Right atrium auricular region (tissue), 2 donors: ENCODE measurements at regions not wholly inside any gene's neighbourhood (a gene's known extent, or its start where the extent isn't known, plus 50 kb on each side); places are given as distances from the start of the nearest gene placed in this dataset.

Experiments
- DNase-seq: peaks from one replicate; pipeline ENCODE4 v3.0.0-alpha.2; 2019; ENCODE audit warnings: low spot score
- H3K27ac ChIP-seq, 2 donors: fragments of 200-600 bp; sonication (generic); 1 replicate in 1 of 2; 2 replicates in 1 of 2; pipeline ENCODE4 v1.5.1; 2016 to 2019
- H3K27me3 ChIP-seq, 2 donors: fragments of 200-600 bp; sonication (generic); one replicate each; pipeline versions ENCODE4 v1.5.1 to v1.6.0; 2017 to 2019
- H3K36me3 ChIP-seq: fragments of 200-600 bp; sonication (generic); one replicate; pipeline ENCODE4 v1.5.1; 2016
- H3K4me1 ChIP-seq, 2 donors: fragments of 200-600 bp; sonication (generic); one replicate each; pipeline versions ENCODE4 v1.5.1 to v1.6.0; 2017 to 2019
- H3K4me3 ChIP-seq, 2 donors: fragments of 200-600 bp; sonication (generic); 1 replicate in 1 of 2; 2 replicates in 1 of 2; pipeline ENCODE4 v1.5.1; 2017 to 2019; ENCODE audit warnings: mild to moderate bottlenecking in 1 of 2, moderate library complexity in 1 of 2
- H3K9me3 ChIP-seq, 2 donors: fragments of 200-600 bp; sonication (generic); one replicate each; pipeline ENCODE4 v1.5.1; 2019
- CTCF ChIP-seq, 2 donors: fragments of 200-600 bp; sonication (generic); IDR thresholded peaks; one replicate each; pipeline ENCODE4 v1.5.1; 2019; ENCODE audit warnings: antibody characterized with exemption in 2 of 2

- peaks cover 0 to 17% of the 10 kb centered on the region in 2 donors for H3K9me3 ChIP-seq
- H3K4me3 ChIP-seq: no peak overlapping the region
- H3K27me3 ChIP-seq: no peaks in the 10 kb centered on the region
- DNase-seq: no peak
- no peak overlapping the region for H3K27ac ChIP-seq
- TF ChIP-seq CTCF (IDR thresholded peaks at IDR 0.05): no peak
- H3K4me1 ChIP-seq: no peaks in the 10 kb centered on the region
- no peaks in the 10 kb centered on the region for H3K36me3 ChIP-seq
Measured at GRCh38 chr18:4870177-4870773, 326.8 kb downstream of the AKAIN1 start.

GRCh38 chr18:4869155-4869554, 327.9 kb downstream of the AKAIN1 start:
- no peaks in the 10 kb centered on the region for H3K27me3 ChIP-seq
- H3K4me3 ChIP-seq: no peak overlapping the region
- H3K4me1 ChIP-seq: no peaks in the 10 kb centered on the region
- TF ChIP-seq CTCF (IDR thresholded peaks at IDR 0.05): no peak
- no peak overlapping the region for H3K27ac ChIP-seq
- no peak for DNase-seq
- H3K36me3 ChIP-seq: no peaks in the 10 kb centered on the region
- peaks cover 0 to 16% of the 10 kb centered on the region in 2 donors for H3K9me3 ChIP-seq

GRCh38 chr18:4858379-4859127, 338.5 kb downstream of the AKAIN1 start:
- Histone ChIP-seq H3K9me3 (peaks cover 0 to 6% of the 10 kb centered on the region in 2 donors), H3K27me3 (no peaks in the 10 kb centered on the region), H3K27ac (no peak overlapping the region), H3K36me3 (no peaks in the 10 kb centered on the region), H3K4me1 (no peaks in the 10 kb centered on the region), H3K4me3 (no peak overlapping the region)
- no peak for DNase-seq
- TF ChIP-seq CTCF (IDR thresholded peaks at IDR 0.05): no peak

GRCh38 chr18:4854671-4855070, 342.4 kb downstream of the AKAIN1 start:
- H3K4me3 ChIP-seq: no peak overlapping the region

GRCh38 chr18:4851301-4851976, 345.6 kb downstream of the AKAIN1 start:
- no peaks in the 10 kb centered on the region for H3K27me3 ChIP-seq
- no peak for DNase-seq
- H3K4me1 ChIP-seq: no peaks in the 10 kb centered on the region
- no peak overlapping the region for H3K27ac ChIP-seq
- H3K9me3 ChIP-seq: no peaks in the 10 kb centered on the region
- H3K4me3 ChIP-seq: no peak overlapping the region
- no peaks in the 10 kb centered on the region for H3K36me3 ChIP-seq
- TF ChIP-seq CTCF (IDR thresholded peaks at IDR 0.05): no peak

More at GRCh38 chr18:4854671-4855070, 342.4 kb downstream of the AKAIN1 start:
- no peak for DNase-seq
- H3K27ac ChIP-seq: no peak overlapping the region
- no peaks in the 10 kb centered on the region for H3K27me3 ChIP-seq
- TF ChIP-seq CTCF (IDR thresholded peaks at IDR 0.05): no peak
- no peaks in the 10 kb centered on the region for H3K36me3 ChIP-seq
- H3K4me1 ChIP-seq: no peaks in the 10 kb centered on the region
- H3K9me3 ChIP-seq: no peaks in the 10 kb centered on the region
